SU-DHL-6 (cell line): ENCODE measurements at regions not wholly inside any gene's neighbourhood (a gene's known extent, or its start where the extent isn't known, plus 50 kb on each side); places are given as distances from the start of the nearest gene placed in this dataset.

Source experiments
- H2AFZ ChIP-seq: fragments of 200-600 bp; sonication (generic); 2 replicates; pipeline ENCODE4 v1.6.1; 2014; ENCODE audit warnings: low read depth, mild to moderate bottlenecking, moderate library complexity, mixed read lengths, antibody characterized with exemption, low read length; ENCODE audit not compliant: severe bottlenecking
- H3F3A ChIP-seq: fragments of 200-600 bp; shearing (Covaris generic); 2 replicates; pipeline ENCODE4 v1.6.0; 2016; ENCODE audit warnings: antibody characterized with exemption, mild to moderate bottlenecking; ENCODE audit not compliant: insufficient read depth
- H3K27ac ChIP-seq: fragments of 200-600 bp; sonication (generic); 2 replicates; pipeline ENCODE4 v1.5.1; 2016; ENCODE audit warnings: low read depth, mild to moderate bottlenecking, low read length, moderate library complexity, mixed read lengths
- H3K27me3 ChIP-seq: fragments of 200-600 bp; sonication (generic), shearing (Covaris generic); 2 replicates; pipeline ENCODE4 v1.6.0; 2014; ENCODE audit warnings: mild to moderate bottlenecking, low read length
- H3K36me3 ChIP-seq: fragments of 200-600 bp; sonication (generic); 2 replicates; pipeline ENCODE4 v1.6.1; 2014; ENCODE audit warnings: mild to moderate bottlenecking, low read length, mixed read lengths
- H3K4me2 ChIP-seq: fragments of 300-600, 200-600 bp; shearing (Covaris generic), sonication (generic); 2 replicates; pipeline ENCODE4 v1.6.0; 2014; ENCODE audit warnings: low read length, low read depth, mild to moderate bottlenecking; ENCODE audit not compliant: poor library complexity, severe bottlenecking
- H3K4me3 ChIP-seq: fragments of 200-600 bp; sonication (generic); 2 replicates; pipeline ENCODE4 v1.5.1; 2014; ENCODE audit warnings: antibody characterized with exemption, low read length, mild to moderate bottlenecking, mixed read lengths; ENCODE audit not compliant: insufficient read depth, poor library complexity, severe bottlenecking
- H3K79me2 ChIP-seq: fragments of 200-600 bp; sonication (generic); 2 replicates; pipeline ENCODE4 v1.6.1; 2014; ENCODE audit warnings: mild to moderate bottlenecking, low read length, moderate library complexity; ENCODE audit not compliant: insufficient read depth
- H3K9ac ChIP-seq: fragments of 200-600 bp; sonication (generic); 2 replicates; pipeline ENCODE4 v1.7.0; 2014; ENCODE audit warnings: mild to moderate bottlenecking, low read length
- H3K9me2 ChIP-seq: fragments of 200-600 bp; sonication (generic); replicated peaks from 2 replicates; pipeline ENCODE4 v1.6.1; 2014; ENCODE audit warnings: low read length; ENCODE audit not compliant: insufficient read depth
- H3K9me3 ChIP-seq: fragments of 200-600 bp; sonication (generic); 2 replicates; pipeline ENCODE4 v1.6.1; 2014; ENCODE audit warnings: low read length, mixed read lengths; ENCODE audit not compliant: insufficient read depth
- H4K20me1 ChIP-seq: fragments of 200-600 bp; sonication (generic); 2 replicates; pipeline ENCODE4 v1.6.1; 2014; ENCODE audit warnings: low read depth, mild to moderate bottlenecking, antibody characterized with exemption, low read length, moderate library complexity, mixed read lengths
- CTCF ChIP-seq: fragments of 200-600 bp; sonication (generic); IDR thresholded peaks from one replicate; pipeline ENCODE4 v1.5.1; 2017; ENCODE audit warnings: antibody characterized with exemption, mild to moderate bottlenecking, low read length, moderate library complexity; ENCODE audit not compliant: insufficient read depth, poor library complexity, severe bottlenecking
- EZH2phosphoT487 ChIP-seq: fragments of 200-600 bp; sonication (generic), shearing (Covaris generic); conservative IDR thresholded peaks from 2 replicates; pipeline ENCODE4 v1.6.1; 2018; ENCODE audit warnings: mild to moderate bottlenecking, antibody characterized with exemption, low read length, moderate library complexity, mixed read lengths

GRCh38 chr5:33241802-33242201, 199.0 kb upstream of the TARS1 start:
- Histone ChIP-seq H4K20me1 (no peaks in the 10 kb centered on the region), H2AFZ (no peak overlapping the region)

DNA sequence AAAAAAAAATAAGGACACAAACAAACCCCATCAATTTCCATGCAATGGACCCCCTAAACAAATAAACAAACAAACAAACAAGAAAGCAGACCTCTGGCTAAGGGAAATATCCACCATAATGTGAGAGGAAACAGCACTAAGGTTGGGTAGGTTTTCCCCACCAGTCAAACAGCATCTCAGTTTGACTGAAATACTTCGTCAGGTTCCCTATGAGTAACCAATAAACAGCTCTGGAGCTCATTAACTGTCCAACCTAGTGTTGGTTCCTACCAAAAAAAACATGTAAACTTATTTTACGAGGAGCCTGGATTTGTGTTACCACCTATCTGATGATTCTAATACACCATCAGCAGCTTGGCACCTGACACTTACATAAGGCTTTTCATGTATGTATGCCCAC, 198.5 kb upstream of the TARS1 start:
- Histone ChIP-seq H3K4me2 (no peak overlapping the region), H3F3A (no peaks in the 10 kb centered on the region), H4K20me1 (no peaks in the 10 kb centered on the region), H3K9ac (no peak overlapping the region), H3K9me3 (no peaks in the 10 kb centered on the region), H3K79me2 (no peaks in the 10 kb centered on the region), H3K36me3 (no peaks in the 10 kb centered on the region), H3K9me2 (no peaks in the 10 kb centered on the region; the same call in 1 of the 2 replicates), H3K27me3 (no peaks in the 10 kb centered on the region), H3K4me3 (no peak overlapping the region), H3K27ac (no peak overlapping the region), H2AFZ (no peak overlapping the region)
- TF ChIP-seq CTCF (no peak), EZH2phosphoT487 (no peak)

More at GRCh38 chr5:33241802-33242201, 199.0 kb upstream of the TARS1 start:
- no peaks in the 10 kb centered on the region for H3K36me3 ChIP-seq
- H3K9me2 ChIP-seq, result no peaks in the 10 kb centered on the region; the same call in 1 of the 2 replicates
- H3K4me2 ChIP-seq, result no peak overlapping the region
- H3F3A ChIP-seq, result no peaks in the 10 kb centered on the region
- H3K27me3 ChIP-seq, result no peaks in the 10 kb centered on the region
- H3K4me3 ChIP-seq, result no peak overlapping the region
- TF ChIP-seq CTCF (no peak), EZH2phosphoT487 (no peak)
- H3K9me3 ChIP-seq, result no peaks in the 10 kb centered on the region
- no peak overlapping the region for H3K27ac ChIP-seq
- H3K9ac ChIP-seq, result no peak overlapping the region
- no peaks in the 10 kb centered on the region for H3K79me2 ChIP-seq

- no peak overlapping the region for H3K4me3 ChIP-seq
- TF ChIP-seq EZH2phosphoT487 (no peak), CTCF (no peak)
- H4K20me1 ChIP-seq, result no peaks in the 10 kb centered on the region
Measured at GRCh38 chr5:33244441-33245150, 196.2 kb upstream of the TARS1 start.

More at GRCh38 chr5:33244441-33245150, 196.2 kb upstream of the TARS1 start:
- Histone ChIP-seq H3K79me2 (no peaks in the 10 kb centered on the region), H3K27ac (no peak overlapping the region), H3K27me3 (no peaks in the 10 kb centered on the region), H3K36me3 (no peaks in the 10 kb centered on the region), H3K4me2 (no peak overlapping the region), H3F3A (no peaks in the 10 kb centered on the region), H2AFZ (no peak overlapping the region), H3K9me3 (no peaks in the 10 kb centered on the region), H3K9ac (no peak overlapping the region), H3K9me2 (no peaks in the 10 kb centered on the region)
